Mucosa of descending colon (tissue), 3 donors: ENCODE measurements at regions not wholly inside any gene's neighbourhood (a gene's known extent, or its start where the extent isn't known, plus 50 kb on each side); places are given as distances from the start of the nearest gene placed in this dataset.

Experiments used
- ATAC-seq: fragments of 200-7000 bp; cut with Tn5 transposase; one replicate; pipeline ENCODE4 v1.9.1; 2020; ENCODE audit warnings: mild to moderate bottlenecking, moderate library complexity
- DNase-seq, 3 donors: peaks; one replicate each; pipeline ENCODE4 v3.0.0-alpha.2; 2020
- H3K36me3 ChIP-seq: fragments of 200-600 bp; one replicate; pipeline ENCODE4 v1.8.0; 2021; ENCODE audit warnings: low read depth, mild to moderate bottlenecking
- H3K4me1 ChIP-seq: fragments of 200-600 bp; one replicate; pipeline ENCODE4 v1.8.0; 2021; ENCODE audit warnings: low read depth, mild to moderate bottlenecking
- H3K4me3 ChIP-seq: fragments of 200-600 bp; one replicate; pipeline ENCODE4 v1.8.0; 2021; ENCODE audit warnings: mild to moderate bottlenecking
- H3K9me3 ChIP-seq: fragments of 200-600 bp; one replicate; pipeline ENCODE4 v1.8.0; 2021; ENCODE audit warnings: mild to moderate bottlenecking
- intact Hi-C, 2 donors: fragments of 100-400 bp; cut with DNase I in 1 of 2; cut with micrococcal nuclease in 1 of 2; formaldehyde crosslinking; loops; one replicate each; pipeline versions ENCODE4 v1.11.0 to v1.11.1; 2022; cut with DNase I, micrococcal nuclease
- TF ChIP-seq, protein P1 (sequence below): fragments of 200-600 bp; IDR thresholded peaks from one replicate; pipeline ENCODE4 v1.8.0; 2022; ENCODE audit warnings: antibody characterized with exemption, mild to moderate bottlenecking
- donor health status: DM: no; HTN: no; CAD: no; lungs with moderate emphysema.
- donor health status: DM: no; HTN: no; CAD: no.
- donor health status: DM: no; HTN: yes; CAD: no.

- no peaks in the 10 kb centered on the region for H3K36me3 ChIP-seq
- no peak for ATAC-seq
- TF ChIP-seq, protein P1, sequence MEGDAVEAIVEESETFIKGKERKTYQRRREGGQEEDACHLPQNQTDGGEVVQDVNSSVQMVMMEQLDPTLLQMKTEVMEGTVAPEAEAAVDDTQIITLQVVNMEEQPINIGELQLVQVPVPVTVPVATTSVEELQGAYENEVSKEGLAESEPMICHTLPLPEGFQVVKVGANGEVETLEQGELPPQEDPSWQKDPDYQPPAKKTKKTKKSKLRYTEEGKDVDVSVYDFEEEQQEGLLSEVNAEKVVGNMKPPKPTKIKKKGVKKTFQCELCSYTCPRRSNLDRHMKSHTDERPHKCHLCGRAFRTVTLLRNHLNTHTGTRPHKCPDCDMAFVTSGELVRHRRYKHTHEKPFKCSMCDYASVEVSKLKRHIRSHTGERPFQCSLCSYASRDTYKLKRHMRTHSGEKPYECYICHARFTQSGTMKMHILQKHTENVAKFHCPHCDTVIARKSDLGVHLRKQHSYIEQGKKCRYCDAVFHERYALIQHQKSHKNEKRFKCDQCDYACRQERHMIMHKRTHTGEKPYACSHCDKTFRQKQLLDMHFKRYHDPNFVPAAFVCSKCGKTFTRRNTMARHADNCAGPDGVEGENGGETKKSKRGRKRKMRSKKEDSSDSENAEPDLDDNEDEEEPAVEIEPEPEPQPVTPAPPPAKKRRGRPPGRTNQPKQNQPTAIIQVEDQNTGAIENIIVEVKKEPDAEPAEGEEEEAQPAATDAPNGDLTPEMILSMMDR = no peak
- no peaks in the 10 kb centered on the region for H3K9me3 ChIP-seq
- no peak overlapping the region for H3K4me3 ChIP-seq
- H3K4me1 ChIP-seq = no peaks in the 10 kb centered on the region
- no peak for DNase-seq
- intact Hi-C loops = no loop called here
Observed at GRCh38 chr9:28820741-28821140, 1247.5 kb upstream of the C9orf72 start.

GRCh38 chr9:28821240-28821639, 1248.0 kb upstream of the C9orf72 start:
- intact Hi-C loops = no loop called here

DNA sequence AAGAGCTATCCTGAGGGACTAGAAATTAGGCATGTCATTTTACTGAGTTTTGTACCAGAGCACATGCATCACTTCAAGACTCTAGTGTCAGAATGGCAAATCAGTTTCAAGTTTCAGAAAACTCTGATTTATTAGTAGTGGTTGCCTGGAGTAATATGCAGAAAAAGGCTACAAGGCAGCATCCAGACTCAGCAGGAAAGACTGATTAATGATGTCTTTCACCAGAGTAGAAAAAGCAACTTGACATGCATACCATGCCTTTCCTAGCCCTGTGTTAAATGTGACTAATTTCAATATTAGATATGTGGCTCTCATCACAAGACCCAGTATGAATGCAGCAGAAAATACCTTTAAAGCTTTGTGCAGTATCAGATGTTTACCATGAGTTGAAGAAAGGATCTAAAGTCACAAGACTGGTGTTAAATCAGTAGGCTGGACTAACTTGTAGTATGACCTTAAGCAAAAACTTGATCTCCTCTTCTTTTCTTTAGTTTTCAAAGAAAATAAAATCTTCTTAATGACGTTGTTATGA, 1251.2 kb upstream of the C9orf72 start:
- H3K4me3 ChIP-seq = no peak overlapping the region
- no peaks in the 10 kb centered on the region for H3K4me1 ChIP-seq
- H3K9me3 ChIP-seq = no peaks in the 10 kb centered on the region
- DNase-seq = no peak
- TF ChIP-seq, protein P1 = no peak
- no peak for ATAC-seq
- no peaks in the 10 kb centered on the region for H3K36me3 ChIP-seq
- intact Hi-C loops = no loop called here

More at GRCh38 chr9:28821240-28821639, 1248.0 kb upstream of the C9orf72 start:
- DNase-seq = no peak
- no peaks in the 10 kb centered on the region for H3K9me3 ChIP-seq
- ATAC-seq = no peak
- H3K4me3 ChIP-seq = no peak overlapping the region
- TF ChIP-seq, protein P1 = no peak
- H3K4me1 ChIP-seq = no peaks in the 10 kb centered on the region
- no peaks in the 10 kb centered on the region for H3K36me3 ChIP-seq

DNA sequence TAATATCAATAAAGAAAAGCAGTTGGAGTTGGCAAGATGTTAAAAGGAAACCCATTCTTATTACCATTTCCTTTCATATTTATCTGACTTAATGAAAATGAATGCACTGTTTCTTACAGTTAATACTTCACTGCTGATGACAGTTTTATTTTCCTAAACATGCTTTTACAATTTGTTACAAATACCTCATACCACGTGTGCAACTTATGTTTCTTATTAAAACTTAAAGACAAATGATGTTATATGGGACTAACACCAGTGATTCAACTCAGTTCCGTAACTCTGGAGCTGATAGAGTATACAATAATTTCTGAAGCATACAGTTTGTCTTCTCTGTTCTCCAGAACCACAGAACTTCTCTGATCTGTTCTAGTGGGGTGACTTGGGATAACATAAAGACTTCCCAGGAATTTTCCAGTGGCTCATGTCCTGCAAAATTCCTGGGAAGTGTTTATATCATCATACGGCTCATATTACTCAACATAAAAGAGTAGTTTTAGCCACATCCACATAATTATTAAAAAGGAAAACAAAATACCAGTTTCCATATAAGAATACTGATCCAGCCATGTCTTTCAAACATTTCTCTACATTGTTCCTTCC, 1259.0 kb upstream of the C9orf72 start:
- TF ChIP-seq, protein P1 = no peak
- ATAC-seq = no peak

GRCh38 chr9:28834156-28834555, 1260.9 kb upstream of the C9orf72 start:
- DNase-seq (no peak), ATAC-seq (no peak)
- TF ChIP-seq, protein P1 = no peak
- no peaks in the 10 kb centered on the region for H3K9me3 ChIP-seq
- no peaks in the 10 kb centered on the region for H3K4me1 ChIP-seq
- no peak overlapping the region for H3K4me3 ChIP-seq
- intact Hi-C loops = no loop called here
- H3K36me3 ChIP-seq = no peaks in the 10 kb centered on the region

More for the DNA sequence above, 1259.0 kb upstream of the C9orf72 start:
- Histone ChIP-seq H3K4me3 (no peak overlapping the region), H3K9me3 (no peaks in the 10 kb centered on the region), H3K36me3 (no peaks in the 10 kb centered on the region), H3K4me1 (no peaks in the 10 kb centered on the region)
- no peak for DNase-seq
- intact Hi-C loops = no loop called here
